Sigmoid colon (tissue), 3 donors: ENCODE measurements at regions not wholly inside any gene's neighbourhood (a gene's known extent, or its start where the extent isn't known, plus 50 kb on each side); places are given as distances from the start of the nearest gene placed in this dataset.

Source experiments
- CTCF ChIP-seq, 4 experiments: fragments of 450-650 bp in 3 of 4; fragments of 200-600 bp in 1 of 4; IDR thresholded peaks; one replicate each; pipeline ENCODE4 v1.5.1; 2016 to 2019; ENCODE audit warnings: antibody characterized with exemption in 4 of 4, mild to moderate bottlenecking in 3 of 4, moderate library complexity in 2 of 4
- POLR2A ChIP-seq, 2 donors: fragments of 450-650 bp; IDR thresholded peaks; one replicate each; pipeline ENCODE4 v1.6.1; 2016; ENCODE audit warnings: antibody characterized with exemption in 2 of 2, mild to moderate bottlenecking in 2 of 2, moderate library complexity in 2 of 2

- TF ChIP-seq CTCF (IDR thresholded peaks at IDR 0.05) (no peak), POLR2A (IDR thresholded peaks at IDR 0.05) (no peak)
Observed at GRCh38 chr13:34044660-34045080, 226.7 kb downstream of the RFC3 start.
